ENCODE measurements at regions not wholly inside any gene's neighbourhood (a gene's known extent, or its start where the extent isn't known, plus 50 kb on each side); places are given as distances from the start of the nearest gene placed in this dataset.

GRCh38 chr11:86122773-86123172, 53.9 kb upstream of the PICALM start:
- ATAC-seq = no peak
- no peak for DNase-seq (ENCODE audit: low spot score)

- no peak for ATAC-seq
- no peak for DNase-seq (ENCODE audit: low spot score)
Measured at GRCh38 chr11:86120807-86121206, 51.9 kb upstream of the PICALM start.

GRCh38 chr11:86119906-86120305, 51.0 kb upstream of the PICALM start:
- no peak for ATAC-seq
- no peak for DNase-seq (ENCODE audit: low spot score)

GRCh38 chr11:86119077-86119476, 50.2 kb upstream of the PICALM start:
- DNase-seq (ENCODE audit: low spot score) (no peak), ATAC-seq (peak; percentile 53)

Data from left lobe of liver (tissue), 2 donors.